GM23248 (cell line): ENCODE measurements at regions not wholly inside any gene's neighbourhood (a gene's known extent, or its start where the extent isn't known, plus 50 kb on each side); places are given as distances from the start of the nearest gene placed in this dataset.
A peak's percentile ranks its signal among the peaks of the same experiment; 100 is the strongest.

ENCODE experiments used
- DNase-seq: peaks from one replicate; pipeline ENCODE4 v3.0.0-alpha.2; 2015
- H2AFZ ChIP-seq: fragments of 200-600 bp; sonication (generic); 2 replicates; pipeline ENCODE4 v1.6.1; 2016; ENCODE audit warnings: antibody characterized with exemption
- H3F3A ChIP-seq: fragments of 200-600 bp; sonication (generic); 2 replicates; pipeline ENCODE4 v1.6.1; 2016; ENCODE audit warnings: mild to moderate bottlenecking, antibody characterized with exemption, mixed run types; ENCODE audit not compliant: insufficient read depth
- H3K27ac ChIP-seq: fragments of 200-600 bp; sonication (generic); 2 replicates; pipeline ENCODE4 v1.5.1; 2016; ENCODE audit warnings: mild to moderate bottlenecking
- H3K27me3 ChIP-seq: fragments of 200-600 bp; sonication (generic); replicated peaks from 2 replicates; pipeline ENCODE4 v1.6.1; 2016; ENCODE audit warnings: mild to moderate bottlenecking; ENCODE audit not compliant: insufficient read depth
- H3K36me3 ChIP-seq: fragments of 200-600 bp; sonication (generic); 2 replicates; pipeline ENCODE4 v1.6.1; 2016; ENCODE audit warnings: low read depth, mild to moderate bottlenecking
- H3K4me1 ChIP-seq: fragments of 200-600 bp; sonication (generic); 2 replicates; pipeline ENCODE4 v1.6.1; 2016; ENCODE audit warnings: mild to moderate bottlenecking; ENCODE audit not compliant: insufficient read depth
- H3K4me2 ChIP-seq: fragments of 200-600 bp; sonication (generic); one replicate; pipeline ENCODE4 v1.6.1; 2016; ENCODE audit warnings: mild to moderate bottlenecking; ENCODE audit not compliant: unreplicated experiment
- H3K4me3 ChIP-seq: fragments of 200-600 bp; sonication (generic); 2 replicates; pipeline ENCODE4 v1.5.1; 2016; ENCODE audit warnings: mild to moderate bottlenecking
- H3K79me2 ChIP-seq: fragments of 200-600 bp; sonication (generic); 2 replicates; pipeline ENCODE4 v1.6.1; 2016; ENCODE audit warnings: mild to moderate bottlenecking; ENCODE audit not compliant: insufficient read depth
- H3K9ac ChIP-seq: fragments of 200-600 bp; sonication (generic); 2 replicates; pipeline ENCODE4 v1.6.1; 2016; ENCODE audit warnings: mild to moderate bottlenecking
- H3K9me2 ChIP-seq: fragments of 200-600 bp; sonication (generic); 2 replicates; pipeline ENCODE4 v1.6.1; 2016; ENCODE audit warnings: mixed run types, mild to moderate bottlenecking, moderate library complexity; ENCODE audit not compliant: insufficient read depth
- H3K9me3 ChIP-seq: fragments of 200-600 bp; sonication (generic); one replicate; pipeline ENCODE4 v1.6.1; 2017; ENCODE audit warnings: low read depth
- H4K20me1 ChIP-seq: fragments of 200-600 bp; sonication (generic); 2 replicates; pipeline ENCODE4 v1.6.0; 2016; ENCODE audit not compliant: insufficient read depth
- EZH2 ChIP-seq: fragments of 200-600 bp; sonication (generic); IDR thresholded peaks from 2 replicates; pipeline ENCODE4 v1.6.1; 2018; ENCODE audit warnings: antibody characterized with exemption, mild to moderate bottlenecking; ENCODE audit not compliant: insufficient read depth, poor library complexity, severe bottlenecking
- EZH2phosphoT487 ChIP-seq: fragments of 200-600 bp; sonication (generic); IDR thresholded peaks from 2 replicates; pipeline ENCODE4 v1.6.1; 2018; ENCODE audit warnings: antibody characterized with exemption, moderate library complexity, mild to moderate bottlenecking, low read depth; ENCODE audit not compliant: insufficient read depth
- WGBS, 2 experiments: methylation state at CpG; one replicate each; pipeline ENCODE4 v1.1.6; 2015 to 2017; ENCODE audit warnings: low lambda C conversion rate in 2 of 2, low coverage in 1 of 2; ENCODE audit errors: missing lambda C conversion rate in 2 of 2; 5-methylcytosine and 5-hydroxymethylcytosine counted together
- in situ Hi-C: fragments of 300-500 bp; cut with MboI; formaldehyde crosslinking; loops from 2 replicates; pipeline ENCODE4 v1.15.0; 2020

GRCh38 chr5:111810112-111810511 lies 53.1 kb upstream of the NREP start:
- DNase-seq: peak; percentile 59
- H3K79me2 ChIP-seq: no peaks in the 10 kb centered on the region
- in situ Hi-C loops: no loop called here

More at GRCh38 chr5:111810112-111810511, 53.1 kb upstream of the NREP start:
- Histone ChIP-seq H3K27me3 (no peaks in the 10 kb centered on the region), H4K20me1 (no peaks in the 10 kb centered on the region), H3K4me3 (no peak overlapping the region), H3F3A (no peaks in the 10 kb centered on the region), H3K27ac (no peak overlapping the region; the same call in 1 of the 2 replicates), H3K4me1 (no peaks in the 10 kb centered on the region), H3K4me2 (no peak overlapping the region), H3K9me3 (no peaks in the 10 kb centered on the region), H3K36me3 (no peaks in the 10 kb centered on the region), H3K9ac (no peak overlapping the region), H3K9me2 (no peaks in the 10 kb centered on the region), H2AFZ (no peak overlapping the region)
- no peak for TF ChIP-seq EZH2phosphoT487
- TF ChIP-seq EZH2: no peak
- 57 to 66% methylated on average over 4 of the region's 4 CpGs for whole genome bisulfite sequencing, 2 experiments
